Kidney capillary endothelial cell (primary cell): ENCODE measurements at regions not wholly inside any gene's neighbourhood (a gene's known extent, or its start where the extent isn't known, plus 50 kb on each side); places are given as distances from the start of the nearest gene placed in this dataset.
A peak's percentile ranks its signal among the peaks of the same experiment; 100 is the strongest.
"Not testable (repeated sequence)": the region's sequence is repeated elsewhere in the genome, so short reads cannot be mapped to it uniquely, and the experiment has no call there.

Experiments used
- DNase-seq: peaks from one replicate; pipeline ENCODE4 v3.0.0-alpha.2; 2018; ENCODE audit warnings: low spot score

DNA sequence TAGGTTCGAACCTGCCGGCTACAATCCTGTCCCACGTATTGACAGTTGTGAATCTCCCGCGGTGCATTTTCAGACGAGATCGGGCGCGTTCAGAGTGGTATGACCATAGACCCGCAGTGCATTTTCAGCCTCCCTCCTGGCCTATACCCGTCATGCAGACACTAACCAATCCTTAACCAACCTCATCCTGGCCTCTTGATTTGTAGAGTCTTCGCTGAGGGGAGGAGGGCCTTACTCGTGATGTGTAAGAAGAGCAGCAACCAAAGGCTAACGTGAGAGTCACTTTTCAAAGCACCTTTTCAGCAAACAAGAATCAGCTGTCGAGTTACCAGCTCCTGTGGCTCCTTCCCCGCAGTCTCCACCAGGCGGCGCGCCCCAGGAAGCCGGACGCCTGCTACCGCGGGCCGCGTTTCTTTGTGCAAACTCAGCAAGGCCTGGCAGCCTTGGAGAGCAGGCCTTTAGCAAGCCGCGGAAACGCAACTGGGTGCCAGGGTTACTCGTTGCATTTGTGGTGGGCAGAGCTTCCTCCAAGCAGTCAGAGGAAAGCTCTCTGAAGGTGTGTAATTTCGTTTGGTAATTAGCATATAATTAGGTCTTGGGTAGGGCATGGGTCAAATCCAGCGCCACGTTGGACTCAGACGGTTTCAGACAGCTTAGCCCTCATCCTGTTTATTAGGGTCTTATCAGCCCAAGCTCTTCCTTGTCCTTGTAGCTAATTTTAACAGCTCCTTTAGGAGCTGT, 139.8 kb downstream of the OR2B2 start:
- peak; percentile 74 for DNase-seq

DNA sequence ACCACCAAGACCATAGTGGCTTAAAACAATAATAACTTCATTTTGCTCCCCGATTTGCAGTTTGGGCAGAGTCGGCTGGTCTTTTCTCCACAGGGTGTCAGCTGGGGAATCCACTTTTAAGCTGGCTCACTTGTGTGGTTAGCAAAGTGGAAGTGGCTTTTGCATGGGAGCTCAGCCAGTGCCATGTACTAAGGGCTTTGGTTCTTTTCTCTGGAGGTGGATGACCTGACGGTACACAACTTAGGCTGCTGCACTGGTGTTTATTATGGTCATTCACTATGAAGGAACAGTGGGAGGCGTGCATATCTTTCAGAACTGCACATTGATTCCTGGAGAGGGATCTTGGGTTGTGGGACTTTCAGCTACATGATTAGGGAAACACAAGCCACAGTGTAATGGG, 141.0 kb downstream of the OR2B2 start:
- no peak for DNase-seq

DNA sequence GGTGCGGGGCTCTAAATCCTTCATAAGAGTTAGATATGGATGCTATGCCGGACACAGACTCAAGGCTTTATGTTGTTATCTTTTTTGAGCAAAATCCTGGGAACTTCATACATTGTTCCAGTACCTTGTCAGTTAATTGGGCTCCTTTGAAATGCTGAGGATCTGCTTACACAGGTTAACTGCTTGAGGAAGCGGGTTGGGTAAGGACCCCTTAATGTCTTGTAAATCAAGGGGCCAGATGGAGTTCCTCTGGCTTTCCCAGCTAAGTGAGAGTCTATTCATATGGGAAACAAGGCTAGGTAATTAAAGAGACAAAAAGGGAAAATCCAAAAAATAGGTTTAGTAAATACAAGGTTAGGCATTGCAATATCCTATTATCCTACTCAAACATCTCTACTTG, 141.5 kb downstream of the OR2B2 start:
- DNase-seq = no peak

DNA sequence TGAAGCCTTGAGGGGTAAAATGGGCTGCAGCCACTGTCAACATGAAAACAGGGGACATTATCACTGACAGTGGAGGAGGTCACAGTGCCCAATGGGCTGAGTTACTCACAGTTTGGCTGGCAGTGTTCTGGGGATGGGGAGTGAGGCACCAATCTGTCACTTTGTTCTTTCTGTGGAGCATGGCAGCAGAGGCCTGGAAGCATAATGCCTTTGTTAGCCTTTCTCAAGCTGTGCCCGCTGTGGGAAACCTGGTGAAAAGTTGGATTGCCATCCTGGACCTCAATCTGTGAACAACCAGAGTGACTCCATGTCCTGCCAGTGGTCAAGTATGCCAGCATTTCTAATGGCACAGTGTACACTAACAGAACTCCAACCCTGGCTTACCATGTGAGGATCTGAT, 143.6 kb downstream of the OR2B2 start:
- DNase-seq = no peak

DNA sequence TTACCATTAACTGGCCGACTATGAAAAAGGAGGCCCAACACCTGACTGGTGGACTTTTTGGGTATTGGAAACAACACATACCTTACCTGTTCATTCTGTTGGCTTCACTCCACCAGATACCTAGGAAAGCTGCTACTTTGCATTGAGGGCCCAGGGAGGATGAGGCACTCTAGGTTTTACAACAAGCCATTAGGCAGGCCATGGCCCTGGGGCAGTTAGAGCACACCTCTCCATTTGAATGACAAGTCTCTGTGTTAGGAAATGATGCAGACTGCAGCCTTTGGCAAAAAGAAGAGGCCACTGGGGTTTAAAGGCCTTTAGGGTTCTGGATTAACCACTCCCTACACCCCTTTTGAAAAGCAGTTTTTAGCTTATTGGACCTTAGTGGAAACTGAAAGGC, 144.3 kb downstream of the OR2B2 start:
- no peak for DNase-seq

DNA sequence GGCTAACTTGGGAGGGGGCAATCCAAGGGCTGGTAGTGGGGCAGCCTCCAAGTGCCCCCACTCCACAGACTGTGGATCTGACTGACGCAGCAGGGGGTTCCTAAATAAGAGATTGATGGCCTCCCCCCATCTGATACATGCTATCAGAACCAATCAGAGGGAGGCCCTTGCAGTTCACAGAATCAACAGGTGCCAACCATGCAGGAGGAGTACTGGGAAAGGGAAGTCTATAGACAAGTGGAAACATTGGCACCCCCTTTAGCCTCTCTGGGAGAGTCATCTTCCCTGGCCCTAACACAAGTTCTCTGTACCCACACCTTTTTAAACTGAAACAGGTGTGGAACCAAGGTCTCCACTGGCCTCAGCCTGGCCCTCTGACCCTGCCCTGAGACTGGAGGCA, 145.8 kb downstream of the OR2B2 start:
- no peak for DNase-seq

DNA sequence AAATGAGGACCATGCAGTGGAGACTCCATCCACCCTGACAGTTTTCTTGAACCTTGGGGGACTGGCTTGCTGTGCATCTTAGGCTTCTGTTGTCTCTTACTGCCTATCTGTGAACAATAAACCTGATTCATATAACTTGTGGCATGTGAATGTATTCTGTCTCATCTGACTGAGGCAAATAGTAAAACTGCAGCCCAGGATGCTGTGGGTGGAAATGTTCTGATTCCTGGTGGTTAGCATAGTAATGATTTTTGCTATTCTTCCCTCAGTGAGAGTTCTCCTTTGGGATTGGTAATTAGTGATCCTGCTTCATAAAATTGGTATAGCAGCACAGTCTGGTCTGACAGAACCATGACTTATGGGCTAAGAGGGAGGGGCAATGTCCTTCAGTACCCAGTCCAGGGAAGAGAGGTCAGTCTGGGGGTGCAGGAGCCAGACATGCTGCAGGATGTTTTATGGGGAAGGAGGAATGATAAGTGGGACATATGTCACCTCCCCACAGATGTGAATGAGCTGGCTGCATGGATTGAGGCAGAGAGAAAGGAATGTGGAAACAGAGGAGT, 147.1 kb downstream of the OR2B2 start:
- no peak for DNase-seq

DNA sequence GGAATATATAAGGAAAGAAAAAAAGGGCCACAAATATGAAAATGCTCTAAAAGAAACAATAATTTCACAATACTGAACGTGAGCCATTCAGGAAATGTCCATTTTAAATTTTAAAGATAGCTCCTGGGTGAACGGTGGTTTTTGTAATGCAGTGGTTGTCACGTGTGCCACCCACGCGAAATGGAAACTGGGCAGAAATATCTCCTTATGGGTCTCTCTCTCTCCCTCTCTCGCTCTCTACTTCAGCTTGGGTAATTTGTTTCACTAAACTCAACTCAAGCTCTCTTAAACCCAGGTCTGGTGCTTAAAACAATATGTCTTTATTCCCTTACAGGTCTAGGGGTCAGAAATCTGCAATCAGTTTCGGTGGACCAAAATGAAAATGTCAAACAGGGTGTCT, 150.8 kb downstream of the OR2B2 start:
- DNase-seq = no peak

DNA sequence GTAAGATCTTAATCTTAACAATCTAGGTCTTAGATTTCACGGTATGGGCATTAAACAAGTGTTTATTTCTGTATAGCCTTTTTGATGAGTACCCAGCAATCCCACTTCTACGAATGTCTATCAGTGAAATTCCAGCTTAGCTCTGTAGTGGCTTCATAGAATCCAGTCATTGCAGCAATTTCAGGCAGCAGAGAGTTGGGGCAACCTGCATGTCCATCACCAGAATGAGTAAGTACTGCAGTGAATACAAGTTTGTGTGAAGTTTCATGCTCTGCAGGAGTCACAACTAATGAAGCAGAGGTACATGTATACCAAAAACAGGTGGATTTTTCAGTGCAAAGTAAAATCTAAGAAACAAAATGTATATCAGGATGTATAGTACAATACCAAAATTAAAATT, 151.7 kb downstream of the OR2B2 start:
- DNase-seq = no peak

DNA sequence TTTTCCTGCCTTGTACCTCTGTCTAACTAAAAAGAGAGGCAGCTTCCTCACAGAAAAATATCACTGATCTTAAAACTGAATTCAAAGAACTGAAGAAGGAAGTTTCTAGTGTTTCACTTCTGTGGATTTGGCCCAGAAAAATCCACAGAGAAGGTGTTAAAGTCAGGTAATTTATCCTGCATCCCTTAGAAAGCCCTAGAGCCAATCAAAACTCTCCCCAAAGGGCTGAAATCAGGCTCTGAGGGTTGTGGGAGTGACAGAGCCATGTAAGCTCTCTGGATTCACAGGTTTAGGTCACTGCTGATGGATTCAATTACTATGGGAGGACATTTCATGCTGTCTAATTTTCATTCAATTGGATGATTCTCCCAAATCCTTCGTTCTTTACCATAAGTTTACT, 152.3 kb downstream of the OR2B2 start:
- DNase-seq = no peak

DNA sequence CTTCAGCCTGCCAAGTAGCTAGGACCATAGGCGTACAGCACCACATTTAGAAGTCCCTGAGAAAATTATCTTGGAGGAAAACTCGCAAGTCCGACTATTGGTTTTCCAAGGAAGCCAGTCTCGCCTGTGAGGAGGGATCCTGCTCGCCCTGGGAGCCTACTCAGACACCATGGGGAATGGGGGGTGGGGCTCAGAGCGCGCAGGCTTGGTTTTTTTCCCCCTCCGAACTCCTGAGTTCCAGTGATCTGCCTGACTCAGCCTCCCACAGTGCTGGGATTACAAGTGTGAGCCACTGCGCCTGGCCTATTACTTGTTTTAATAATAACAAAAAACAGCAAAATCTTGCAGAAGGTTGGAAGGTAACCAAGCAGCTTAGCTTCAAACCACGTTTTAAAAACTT, 153.7 kb downstream of the OR2B2 start:
- DNase-seq = no peak

DNA sequence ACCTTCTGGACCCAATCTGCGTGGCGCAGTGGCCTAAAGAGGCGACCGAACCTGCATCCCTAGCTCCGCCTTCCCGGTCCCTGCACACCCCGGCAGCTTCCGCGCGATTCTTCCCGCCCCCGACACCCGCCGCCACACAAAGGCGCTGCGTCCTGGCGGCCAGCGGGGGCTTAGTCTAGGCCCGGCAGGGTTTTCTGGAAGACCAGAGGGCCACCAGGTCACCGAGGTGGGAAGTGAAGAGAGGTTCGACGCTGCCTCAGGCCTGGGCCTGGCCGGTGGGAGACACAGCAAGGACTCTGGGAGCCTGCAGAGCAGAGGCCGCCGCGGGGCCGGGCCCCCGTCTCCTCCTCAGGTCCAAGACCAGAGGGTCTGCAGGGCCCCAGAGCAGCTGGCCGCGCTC, 154.9 kb downstream of the OR2B2 start:
- DNase-seq = no peak

DNA sequence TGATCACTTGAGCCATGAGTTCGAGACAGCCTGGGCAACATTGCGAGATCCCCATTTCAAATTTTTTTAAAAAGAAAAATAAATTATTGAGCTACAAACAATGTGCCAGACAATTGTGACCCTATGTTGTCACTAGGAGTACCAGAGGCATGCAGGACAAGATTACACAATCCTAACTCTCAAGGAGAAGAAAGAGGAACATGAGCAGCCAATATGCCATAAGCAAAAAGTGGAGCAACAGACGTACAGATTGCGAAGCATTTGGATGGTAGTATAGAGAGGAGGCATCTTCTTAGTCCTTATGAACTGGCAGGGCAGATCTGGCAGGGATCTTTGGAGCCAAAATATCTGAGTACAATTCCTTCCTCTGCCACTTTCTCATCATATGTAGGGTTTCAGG, 156.4 kb downstream of the OR2B2 start:
- DNase-seq = no peak

DNA sequence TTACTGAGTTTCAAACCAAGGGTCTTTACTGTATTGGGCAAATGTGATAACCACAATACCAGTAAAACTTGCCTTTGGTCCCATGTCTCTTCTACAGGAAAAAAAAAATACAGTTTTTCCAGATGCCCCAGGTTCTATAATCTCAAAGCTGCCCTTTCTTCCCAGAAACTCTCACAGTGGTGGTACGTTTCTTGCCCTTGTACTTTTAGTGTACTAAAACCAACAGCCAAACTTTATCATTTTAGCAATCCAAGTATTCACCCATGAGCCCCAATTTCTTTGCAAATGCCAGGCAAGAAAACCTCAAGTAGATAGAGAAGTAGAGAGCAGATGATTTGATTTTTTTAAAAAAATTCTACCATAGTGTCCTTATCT, 157.8 kb downstream of the OR2B2 start:
- no peak for DNase-seq

DNA sequence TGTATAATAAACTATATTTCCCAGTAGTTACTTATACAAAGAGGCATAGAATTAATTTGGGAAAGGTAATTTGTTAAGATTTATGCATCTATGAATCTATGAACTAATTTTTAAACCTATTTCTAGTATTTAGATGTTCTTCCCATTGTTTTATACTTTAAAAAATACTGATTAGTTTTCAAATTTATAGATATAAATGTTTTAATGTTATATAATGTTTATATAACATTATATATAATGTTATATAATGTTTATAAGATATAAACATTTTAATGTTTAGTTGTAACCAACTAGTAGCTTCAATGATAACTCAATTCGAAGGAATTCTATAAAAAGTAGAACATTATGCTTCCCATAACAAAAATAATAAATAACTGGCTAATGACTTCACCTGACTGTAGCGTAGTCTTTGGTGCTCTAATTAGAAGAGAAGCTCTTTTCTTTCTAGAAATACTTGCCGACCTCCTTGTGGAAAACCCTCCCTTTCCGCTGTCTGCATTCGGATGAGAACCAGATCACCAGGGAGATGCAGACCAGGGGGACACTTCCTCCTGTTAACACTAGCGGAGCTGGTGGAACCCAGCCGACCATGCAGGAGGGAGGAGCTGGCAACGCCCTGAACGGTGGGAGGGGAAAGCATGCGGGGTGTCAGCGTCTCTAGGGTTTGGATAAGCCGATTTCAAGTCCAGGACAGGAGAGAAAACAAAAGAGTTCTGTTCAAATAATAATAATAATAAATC, 158.4 kb downstream of the OR2B2 start:
- peak; percentile 63 for DNase-seq

DNA sequence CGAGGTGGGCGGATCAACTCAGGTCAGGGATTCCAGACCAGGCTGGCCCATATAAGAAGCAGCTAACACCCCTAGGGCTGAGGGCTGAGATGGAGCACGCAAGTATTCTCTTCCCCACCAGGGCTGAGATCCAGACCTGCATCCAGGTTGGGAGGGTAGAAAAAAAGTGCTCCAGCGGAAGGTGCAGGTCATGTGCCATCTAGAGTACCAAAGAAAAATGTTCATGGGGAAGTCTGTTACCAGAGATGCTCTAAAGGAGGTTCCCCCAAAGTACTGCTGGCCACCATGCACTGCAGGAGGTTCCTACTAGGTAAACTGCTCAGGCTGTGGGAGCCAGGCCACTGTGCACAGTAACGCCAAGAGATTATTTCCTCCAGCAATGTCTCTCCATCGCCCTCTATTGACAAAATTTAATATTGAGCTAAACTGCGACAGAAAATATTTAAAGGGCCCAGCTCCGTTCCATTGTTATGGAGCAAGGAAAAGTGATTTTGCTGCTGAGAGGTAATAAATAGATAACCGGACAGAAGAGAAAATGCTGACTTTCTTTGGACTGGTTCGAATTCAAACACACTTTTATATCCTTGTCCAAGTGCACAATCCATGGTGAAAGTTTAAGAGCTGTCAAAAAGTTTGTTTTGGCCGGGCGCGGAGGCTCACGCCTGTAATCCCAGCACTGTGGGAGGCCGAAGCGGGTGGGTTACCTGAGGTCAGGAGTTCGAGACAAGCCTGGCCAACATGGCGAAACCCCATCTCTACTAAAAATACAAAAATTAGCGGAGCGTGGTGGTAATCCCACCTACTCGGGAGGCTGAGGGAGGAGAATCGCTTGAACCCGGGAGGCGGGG, 159.9 kb downstream of the OR2B2 start:
- DNase-seq = peak; percentile 93

DNA sequence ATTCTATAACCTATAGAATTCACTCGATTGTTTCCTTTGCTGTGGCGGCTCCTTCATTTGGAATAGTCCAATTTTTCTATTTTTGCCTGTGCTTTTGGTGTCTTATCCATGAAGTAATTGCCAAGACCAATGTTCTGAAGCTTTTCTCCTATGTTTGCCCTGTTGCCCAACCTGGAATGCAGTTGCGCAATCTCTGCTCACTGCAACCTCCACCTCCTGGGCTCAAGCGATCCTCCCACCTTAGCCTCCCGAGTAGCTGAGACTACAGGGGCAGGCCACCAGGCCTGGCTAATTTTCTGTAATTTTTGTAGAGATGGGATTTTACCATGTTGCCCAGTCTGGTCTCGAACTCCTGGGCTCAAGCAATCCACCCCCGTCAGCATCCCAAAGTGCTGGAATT, 163.5 kb downstream of the OR2B2 start:
- no peak for DNase-seq

DNA sequence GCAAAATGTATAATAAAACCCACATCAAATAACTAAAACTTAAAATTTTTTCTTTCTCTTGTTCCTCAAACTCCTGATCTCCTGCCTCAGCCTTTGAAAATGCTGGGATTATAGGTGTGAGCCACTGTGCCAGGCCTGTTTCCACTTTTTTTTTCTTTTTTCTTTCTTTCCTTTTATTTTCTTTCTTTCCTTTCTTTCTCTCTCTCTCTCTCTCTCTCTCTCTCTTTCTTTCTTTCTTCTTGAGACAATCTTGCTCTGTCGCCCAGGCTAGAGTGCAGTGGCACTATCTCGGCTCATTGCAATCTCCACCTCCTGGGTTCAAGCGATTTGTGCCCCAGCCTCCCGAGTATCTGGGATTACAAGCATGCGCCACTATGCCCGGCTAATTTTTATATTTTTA, 164.6 kb downstream of the OR2B2 start:
- DNase-seq = no peak

DNA sequence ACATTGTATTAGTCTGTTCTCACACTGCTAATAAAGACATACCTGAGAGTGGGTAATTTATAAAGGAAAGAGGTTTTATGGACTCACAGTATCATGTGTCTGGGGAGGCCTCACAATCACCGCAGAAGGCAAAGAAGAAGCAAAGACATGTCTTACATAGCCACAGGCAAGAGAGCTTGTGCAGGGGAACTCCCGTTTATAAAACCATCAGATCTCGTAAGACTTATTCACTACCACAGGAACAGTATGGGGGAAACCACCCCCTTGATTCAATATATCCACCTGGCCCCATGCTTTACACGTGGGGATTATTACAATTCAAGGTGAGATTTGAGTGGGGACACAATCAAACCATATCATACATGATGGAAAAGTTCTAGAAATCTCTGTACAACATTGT, 165.3 kb downstream of the OR2B2 start:
- DNase-seq = not testable (repeated sequence)

DNA sequence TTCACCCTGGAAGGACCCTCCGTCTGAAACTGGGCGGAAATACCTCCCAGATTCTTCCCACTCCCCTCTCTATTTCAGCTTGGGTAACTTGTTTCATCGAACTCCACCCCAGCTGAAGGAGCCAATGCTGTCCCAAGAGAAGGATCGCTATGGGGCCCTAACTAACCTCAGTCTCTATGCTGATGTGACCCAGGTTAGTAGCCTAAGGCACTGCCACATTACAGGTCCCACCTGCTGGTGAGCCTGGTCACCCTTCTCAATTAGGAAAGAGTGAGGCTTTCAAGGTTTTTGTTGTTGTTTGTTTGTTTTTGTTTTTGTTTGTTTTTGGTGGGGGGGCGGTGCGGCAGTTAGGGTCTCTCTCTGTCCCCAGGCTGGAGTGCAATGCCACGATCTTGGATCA, 168.4 kb downstream of the OR2B2 start:
- no peak for DNase-seq

DNA sequence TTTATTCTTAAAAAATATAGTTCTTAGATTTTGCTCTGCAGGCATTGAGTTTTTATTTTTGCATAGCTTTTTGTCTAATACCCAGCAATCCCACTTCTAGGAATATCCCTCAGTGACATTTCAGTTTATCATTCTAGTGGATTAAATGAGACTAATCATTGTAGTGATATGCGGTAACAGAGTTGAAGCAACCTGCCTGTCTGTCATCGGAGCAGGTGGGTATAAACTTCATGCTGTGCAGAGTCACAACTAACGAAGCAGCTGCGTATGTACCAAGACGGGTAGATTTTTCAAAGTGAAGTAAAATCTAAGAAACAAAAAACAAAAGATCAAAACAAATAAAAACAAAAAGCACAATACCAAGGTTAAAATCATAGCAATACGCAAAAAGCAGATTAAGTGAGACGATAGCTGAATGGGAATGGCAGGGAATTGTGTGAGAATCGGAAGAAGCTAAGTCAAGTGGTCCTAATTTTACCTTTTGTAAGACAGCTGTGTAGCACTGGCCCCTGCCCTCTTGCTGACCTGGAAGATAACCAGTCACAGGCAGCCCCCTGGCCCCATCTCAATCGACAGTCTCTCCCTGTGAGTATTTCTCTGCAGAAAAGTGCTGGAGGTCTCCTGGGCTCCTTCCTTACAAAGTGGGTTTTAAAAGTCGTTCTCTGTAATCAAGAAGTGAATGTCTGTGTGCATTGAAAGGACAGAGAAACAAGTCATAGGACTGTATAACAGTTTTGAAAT, 169.2 kb downstream of the OR2B2 start:
- DNase-seq = no peak

DNA sequence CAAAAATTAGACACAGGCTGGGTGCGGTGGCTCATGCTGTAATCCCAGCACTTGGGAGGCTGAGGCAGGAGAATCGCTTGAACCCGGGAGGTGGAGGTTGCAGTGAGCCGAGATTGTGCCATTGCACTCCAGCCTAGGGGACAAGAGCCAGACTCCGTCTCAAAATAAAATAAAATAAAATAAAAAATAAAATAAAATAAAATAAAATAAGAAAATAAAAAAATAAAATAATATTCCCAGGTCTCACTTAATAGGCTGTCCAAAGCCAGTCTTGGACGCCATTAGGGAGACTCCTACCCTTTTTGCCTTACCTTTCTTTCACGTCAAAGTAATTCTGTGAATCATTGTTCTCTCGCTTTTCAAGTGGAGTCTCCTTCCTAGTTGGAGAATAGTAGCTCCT, 172.3 kb downstream of the OR2B2 start:
- DNase-seq = not testable (repeated sequence)
